ENCODE measurements at regions not wholly inside any gene's neighbourhood (a gene's known extent, or its start where the extent isn't known, plus 50 kb on each side); places are given as distances from the start of the nearest gene placed in this dataset.

DNA sequence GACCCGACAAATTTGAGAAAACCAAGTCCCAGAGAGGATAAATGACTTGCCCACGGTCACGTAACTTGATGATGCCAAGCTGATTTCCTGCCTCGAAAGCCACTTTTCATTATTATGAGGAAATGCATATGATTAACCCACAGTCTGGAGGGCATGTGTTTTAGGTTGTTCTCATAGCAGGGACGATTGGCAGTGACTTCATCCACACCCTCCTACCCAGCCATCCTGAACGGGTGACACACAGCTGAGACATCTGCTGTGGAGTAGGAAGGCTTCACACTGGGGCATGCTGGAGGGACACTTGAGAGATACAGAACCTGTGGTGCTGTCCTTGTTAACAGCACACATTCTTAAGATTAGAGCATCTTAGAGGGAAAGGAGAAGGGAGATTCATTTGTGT is 65.4 kb upstream of the WDFY2 start:
- peak; percentile 50 for DNase-seq

DNA sequence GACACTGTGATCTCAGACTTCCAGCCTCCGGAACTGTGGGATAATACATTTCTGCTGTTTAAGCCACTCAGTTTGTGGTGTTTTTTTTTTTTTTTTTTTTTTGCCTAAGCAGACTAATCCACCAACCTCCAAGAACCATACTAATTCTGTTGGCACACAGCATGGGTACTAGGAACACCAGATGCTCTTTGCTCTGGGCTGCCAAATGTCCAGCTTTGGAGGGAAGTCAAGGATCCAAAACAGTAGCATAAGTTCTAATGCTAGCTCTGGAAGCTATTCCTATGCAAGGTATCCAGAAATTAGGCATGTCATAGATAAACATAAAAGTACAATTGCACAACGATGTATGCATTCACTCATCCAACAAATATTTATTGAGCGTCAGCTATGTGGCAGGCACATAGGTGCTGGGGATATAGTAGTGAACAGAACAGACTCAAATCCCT is 64.5 kb upstream of the WDFY2 start:
- DNase-seq = peak; percentile 86

DNA sequence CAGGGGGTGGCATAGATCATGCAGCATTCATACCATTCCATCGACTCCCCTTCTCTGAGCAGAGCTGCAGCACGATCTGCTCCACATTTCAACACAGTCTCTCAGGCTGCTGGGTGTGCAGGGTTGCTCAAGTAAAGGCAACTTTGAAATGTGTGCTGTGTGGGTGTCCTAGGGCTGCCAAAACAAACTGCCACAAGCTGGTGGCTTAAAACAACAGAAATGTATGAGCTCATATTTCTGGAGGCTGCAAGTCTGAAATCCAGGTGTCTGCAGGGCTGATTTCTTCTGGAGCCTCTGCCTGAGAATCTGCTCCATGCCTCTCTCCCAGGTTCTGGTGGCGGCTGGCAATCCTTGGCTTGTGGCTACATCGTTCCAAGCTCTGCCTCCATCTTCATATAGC is 63.7 kb upstream of the WDFY2 start:
- DNase-seq = peak; percentile 75

DNA sequence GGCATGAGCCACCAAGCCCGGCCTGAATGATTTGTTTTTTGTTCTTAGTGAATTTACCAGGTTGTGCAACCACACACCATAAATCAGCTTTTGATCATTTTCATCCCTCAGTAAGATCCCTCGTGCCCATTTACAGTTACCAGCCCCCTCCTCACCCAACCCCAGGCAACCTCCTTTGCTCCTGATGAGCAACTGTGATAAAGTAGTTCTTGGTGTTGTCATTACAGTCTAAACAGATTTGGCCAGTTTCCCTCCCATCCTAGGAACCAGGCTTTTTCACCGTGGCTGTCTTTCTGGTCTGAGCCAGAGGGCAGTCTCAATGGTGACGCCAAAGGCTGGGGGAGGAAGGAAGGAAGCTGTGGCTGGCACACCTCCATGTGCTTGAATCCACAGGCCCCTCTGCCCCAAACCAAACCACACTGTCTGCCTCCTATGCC is 61.2 kb upstream of the WDFY2 start:
- DNase-seq = peak; percentile 33

DNA sequence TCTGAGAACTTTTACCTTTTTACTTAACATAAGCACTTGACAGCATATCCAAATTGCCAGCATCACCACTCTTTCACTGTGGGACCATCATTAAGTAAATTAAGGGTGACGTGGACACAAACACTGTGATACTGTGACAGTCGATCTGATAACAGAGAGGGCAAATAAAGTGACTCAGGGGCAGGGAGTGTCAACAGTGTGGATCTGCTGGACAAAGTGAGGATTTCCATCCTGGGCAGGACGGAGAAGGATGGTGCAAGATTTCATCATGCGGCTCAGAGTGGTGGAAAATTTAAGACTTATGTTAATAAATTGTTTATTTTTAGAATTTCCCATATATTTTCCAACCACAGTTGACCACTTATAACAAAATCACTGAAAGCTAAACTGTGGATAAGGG is 60.0 kb upstream of the WDFY2 start:
- DNase-seq = no peak

DNA sequence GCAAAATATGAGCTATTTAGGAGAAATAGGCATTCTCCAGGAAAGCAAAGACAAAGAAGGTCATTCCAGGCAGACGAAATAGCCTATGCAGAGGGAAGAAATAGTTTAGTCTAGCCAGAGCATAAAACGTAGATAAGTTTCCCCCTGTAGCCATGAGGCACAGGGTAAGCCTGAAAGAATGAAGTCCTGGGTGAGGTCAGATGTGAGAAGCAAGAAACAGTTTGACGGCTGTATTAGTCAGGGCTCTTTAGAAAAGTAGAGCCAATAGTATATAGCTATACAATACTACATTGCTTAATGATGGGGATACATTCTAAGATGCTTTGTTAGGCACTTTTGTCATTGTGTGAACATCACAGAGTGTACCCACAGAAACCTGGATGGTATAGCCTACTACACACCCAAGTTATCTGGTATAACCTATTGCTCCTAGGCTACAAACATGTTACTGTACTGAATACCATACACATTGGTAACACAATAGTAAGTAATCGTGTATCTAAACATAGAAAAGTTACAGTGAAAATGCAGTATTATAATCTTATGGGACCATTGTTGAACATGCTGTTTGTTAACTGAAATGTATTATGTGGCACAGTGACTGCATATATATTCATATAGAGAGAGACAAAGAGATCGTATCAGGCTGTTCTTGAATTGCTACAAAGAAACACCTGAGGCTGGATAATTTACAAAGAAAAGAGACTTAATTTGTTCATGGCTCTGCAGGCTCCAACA is 59.3 kb upstream of the WDFY2 start:
- DNase-seq = no peak

DNA sequence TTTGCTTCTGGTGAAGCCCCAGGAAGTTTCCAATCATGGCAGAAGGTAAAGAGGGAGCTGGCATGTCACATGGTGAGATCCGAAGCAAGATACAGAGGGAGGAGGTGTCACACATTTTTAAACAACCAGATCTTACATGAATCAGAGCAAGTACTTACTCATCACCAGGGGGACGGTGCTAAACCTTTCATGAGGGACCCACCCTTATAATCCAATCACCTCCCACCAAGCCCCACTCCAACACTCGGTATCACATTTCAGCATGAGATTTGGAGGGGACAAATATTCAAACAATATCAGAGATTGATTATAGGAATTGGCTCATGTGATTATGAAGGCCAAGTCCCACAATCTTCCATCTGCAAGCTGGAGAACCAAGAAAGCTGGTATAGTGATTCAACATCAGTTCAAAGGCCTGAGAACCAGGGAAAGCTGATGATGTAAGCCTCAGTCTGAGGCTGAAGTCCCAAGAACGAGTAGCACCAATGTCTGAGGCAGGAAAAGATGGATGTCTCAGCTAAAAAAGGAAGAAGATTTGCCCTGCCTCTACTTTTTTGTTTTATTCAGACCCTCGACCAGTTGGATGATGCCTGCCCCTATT is 58.6 kb upstream of the WDFY2 start:
- no peak for DNase-seq

DNA sequence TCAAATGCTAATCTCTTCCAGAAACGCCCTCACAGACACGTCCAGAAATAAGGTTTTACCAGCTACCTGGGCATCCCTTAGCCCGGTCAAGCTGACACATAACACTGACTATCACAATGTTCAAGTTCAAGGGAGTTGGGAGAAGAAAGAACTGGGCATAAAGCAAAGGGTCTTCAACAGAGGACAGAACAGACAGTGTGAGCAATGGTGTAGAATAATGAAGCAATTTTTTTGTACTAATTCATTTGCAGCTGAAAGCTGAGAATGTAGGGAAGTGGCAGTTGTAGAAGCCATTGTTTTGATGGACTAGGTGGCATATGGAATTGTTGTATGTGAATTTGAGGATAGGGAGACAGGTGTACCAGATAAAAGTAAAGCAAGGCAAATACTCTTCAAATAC is 58.1 kb upstream of the WDFY2 start:
- DNase-seq = no peak

DNA sequence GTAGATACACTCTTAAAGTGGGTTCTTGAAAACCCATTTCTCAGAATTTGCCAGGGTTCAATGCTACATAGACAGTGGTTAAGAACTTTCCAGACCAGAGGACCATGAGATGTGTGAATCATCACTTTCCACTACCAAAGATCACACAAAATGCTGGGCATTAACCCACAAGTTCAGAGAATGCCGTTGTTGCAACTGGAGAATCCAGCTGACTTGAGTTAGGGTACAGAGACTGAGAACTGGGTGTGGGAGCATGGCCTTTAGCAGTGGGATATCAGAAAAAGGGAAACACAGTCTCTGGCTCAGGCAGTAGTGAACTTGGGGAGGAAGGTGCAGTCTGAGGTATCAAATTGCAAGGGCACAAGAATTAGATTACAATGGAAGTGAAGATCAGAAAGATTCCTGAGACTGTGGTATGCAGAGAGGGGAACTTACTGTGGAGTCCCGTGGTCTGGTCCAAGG is 51.5 kb upstream of the WDFY2 start:
- no peak for DNase-seq

DNA sequence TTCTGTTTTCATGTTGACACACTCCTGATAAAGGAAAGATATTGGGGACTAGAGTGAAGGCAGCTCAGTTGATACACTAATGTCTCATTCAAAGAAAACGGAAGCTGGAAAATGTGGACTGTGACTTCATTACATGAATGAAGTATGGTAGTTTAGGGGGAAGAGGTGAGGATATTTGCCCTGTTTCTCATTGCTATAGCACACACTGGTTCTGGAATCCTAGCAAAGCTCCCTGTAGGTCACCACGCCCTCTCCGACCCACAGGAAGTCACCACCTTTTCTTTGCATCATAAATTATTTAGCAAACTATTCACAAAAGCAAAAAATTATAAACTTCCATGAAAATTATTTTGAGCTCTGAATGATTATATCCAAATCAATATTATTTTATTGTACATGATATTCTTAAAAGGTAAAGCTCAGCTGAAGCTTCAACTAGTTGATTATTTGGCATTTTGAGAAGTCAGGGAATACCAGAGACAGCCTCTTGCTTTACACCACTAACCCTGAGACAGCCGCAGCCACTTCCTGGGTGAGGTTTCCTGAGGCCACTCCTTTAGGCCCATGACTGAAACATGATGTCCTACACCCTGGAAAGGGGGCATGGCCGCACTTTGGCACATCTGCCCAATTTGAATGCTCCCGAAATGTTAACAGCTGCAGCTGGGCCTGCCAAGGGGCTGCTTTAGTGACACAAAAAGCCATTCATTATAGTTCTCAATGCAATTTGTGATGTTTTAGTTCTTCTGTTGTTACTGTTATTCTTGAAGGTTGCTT is 50.0 kb upstream of the WDFY2 start:
- no peak for DNase-seq
